Skeletal muscle satellite cell (primary cell): ENCODE measurements at regions not wholly inside any gene's neighbourhood (a gene's known extent, or its start where the extent isn't known, plus 50 kb on each side); places are given as distances from the start of the nearest gene placed in this dataset.

Experiments used
- H3K27me3 ChIP-seq: 2 replicates; pipeline ENCODE4 v1.7.0; 2013; ENCODE audit warnings: low read length; ENCODE audit not compliant: control insufficient read depth, insufficient read depth
- H3K36me3 ChIP-seq: 2 replicates; pipeline ENCODE4 v1.7.0; 2013; ENCODE audit warnings: mild to moderate bottlenecking, control low read depth, low read length; ENCODE audit not compliant: insufficient read depth
- H3K4me1 ChIP-seq: 2 replicates; pipeline ENCODE4 v1.7.0; 2013; ENCODE audit warnings: low read length; ENCODE audit not compliant: control insufficient read depth, insufficient read depth
- H3K4me2 ChIP-seq: 2 replicates; pipeline ENCODE4 v1.7.0; 2013; ENCODE audit warnings: mild to moderate bottlenecking, low read length
- H3K4me3 ChIP-seq: 2 replicates; pipeline ENCODE4 v1.7.0; 2013; ENCODE audit warnings: low read length
- H3K9ac ChIP-seq: 2 replicates; pipeline ENCODE4 v1.7.0; 2013; ENCODE audit warnings: mild to moderate bottlenecking, low read depth, low read length, moderate library complexity
- H3K9me3 ChIP-seq: replicated peaks from 2 replicates; pipeline ENCODE4 v1.7.0; 2013; ENCODE audit warnings: mild to moderate bottlenecking, control low read depth, low read length

DNA sequence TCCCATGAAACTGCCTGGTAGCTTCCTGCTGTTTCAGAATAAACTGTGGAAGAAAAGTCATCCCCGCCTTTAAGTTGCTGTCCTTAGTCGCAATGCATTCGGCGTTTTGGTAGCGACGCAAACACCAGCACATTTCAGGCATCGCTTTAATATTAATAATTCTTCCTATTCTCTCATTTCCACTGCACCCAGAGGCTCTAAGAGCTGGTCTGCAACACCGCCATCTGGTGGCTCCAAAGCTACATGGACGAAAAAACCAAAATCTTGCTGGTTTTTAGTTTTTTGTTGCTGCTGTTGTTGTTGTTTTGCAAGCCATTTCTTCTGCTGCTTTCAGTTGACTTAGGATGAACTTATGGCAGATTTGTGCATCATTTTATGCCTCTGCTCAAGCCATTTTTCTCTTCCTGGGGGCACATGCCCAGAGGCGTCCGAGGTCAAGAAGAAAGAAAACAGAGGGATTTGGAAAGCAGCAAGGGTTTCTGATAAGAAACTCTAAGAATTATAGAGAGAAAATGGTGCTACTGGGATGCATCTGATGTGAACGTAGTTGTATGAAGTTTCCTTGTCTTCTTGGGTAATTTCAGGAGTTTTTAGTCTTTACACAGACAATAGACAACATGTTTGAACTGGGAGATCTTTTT is 345.4 kb upstream of the KIRREL3 start:
- no peak overlapping the region for H3K9ac ChIP-seq
- H3K36me3 ChIP-seq, result no peaks in the 10 kb centered on the region
- no peak overlapping the region for H3K4me2 ChIP-seq
- H3K4me1 ChIP-seq, result no peaks in the 10 kb centered on the region
- peaks cover 14% of the 10 kb centered on the region for H3K27me3 ChIP-seq
- H3K9me3 ChIP-seq, result no peaks in the 10 kb centered on the region
- H3K4me3 ChIP-seq, result no peak overlapping the region

DNA sequence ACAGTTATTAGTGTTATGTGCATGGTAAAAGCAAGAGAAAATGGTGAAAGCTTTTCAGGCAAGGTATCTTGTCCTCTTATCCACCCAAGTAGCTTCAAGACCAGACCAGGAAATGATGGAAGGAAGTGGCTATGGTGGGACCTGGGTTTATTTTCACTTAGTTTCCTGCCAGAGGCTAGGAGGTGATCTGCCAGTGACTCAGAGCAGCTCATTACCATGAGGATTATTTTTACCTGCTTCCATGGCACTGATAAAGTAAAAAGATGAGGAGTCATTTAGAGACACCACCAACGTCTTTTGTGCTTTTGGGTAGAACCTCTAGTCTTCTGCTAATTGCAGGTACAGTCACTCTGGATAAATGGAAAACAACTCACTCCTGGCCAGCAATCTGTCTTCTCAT is 339.9 kb upstream of the KIRREL3 start:
- H3K4me2 ChIP-seq, result no peak overlapping the region
- no peaks in the 10 kb centered on the region for H3K4me1 ChIP-seq
- H3K9ac ChIP-seq, result no peak overlapping the region
- H3K9me3 ChIP-seq, result no peaks in the 10 kb centered on the region
- H3K36me3 ChIP-seq, result no peaks in the 10 kb centered on the region
- peaks cover 12% of the 10 kb centered on the region for H3K27me3 ChIP-seq
- H3K4me3 ChIP-seq, result no peak overlapping the region

DNA sequence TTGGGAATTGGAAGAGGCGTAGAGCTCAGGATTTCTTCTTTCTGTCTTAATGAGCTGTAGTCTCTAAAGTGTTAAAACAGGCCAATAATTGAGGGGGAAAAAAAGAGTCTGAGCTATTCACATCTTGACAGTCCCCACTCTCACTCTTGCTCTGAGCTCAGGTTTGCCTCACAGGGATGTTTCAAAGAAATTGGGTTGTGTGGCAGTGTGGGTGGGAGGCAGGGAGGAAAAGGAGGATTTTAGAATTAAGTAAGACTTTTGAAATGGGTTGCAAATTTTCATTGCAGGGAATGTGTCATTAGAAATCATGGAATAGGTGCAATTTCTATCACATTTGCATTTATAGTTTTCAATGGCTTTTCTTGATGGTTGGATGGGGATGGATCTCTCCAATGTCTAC is 338.8 kb upstream of the KIRREL3 start:
- H3K4me2 ChIP-seq, result no peak overlapping the region
- H3K9ac ChIP-seq, result no peak overlapping the region
- no peaks in the 10 kb centered on the region for H3K36me3 ChIP-seq
- H3K27me3 ChIP-seq, result peaks cover 12% of the 10 kb centered on the region
- no peak overlapping the region for H3K4me3 ChIP-seq
- no peaks in the 10 kb centered on the region for H3K4me1 ChIP-seq
- no peaks in the 10 kb centered on the region for H3K9me3 ChIP-seq

DNA sequence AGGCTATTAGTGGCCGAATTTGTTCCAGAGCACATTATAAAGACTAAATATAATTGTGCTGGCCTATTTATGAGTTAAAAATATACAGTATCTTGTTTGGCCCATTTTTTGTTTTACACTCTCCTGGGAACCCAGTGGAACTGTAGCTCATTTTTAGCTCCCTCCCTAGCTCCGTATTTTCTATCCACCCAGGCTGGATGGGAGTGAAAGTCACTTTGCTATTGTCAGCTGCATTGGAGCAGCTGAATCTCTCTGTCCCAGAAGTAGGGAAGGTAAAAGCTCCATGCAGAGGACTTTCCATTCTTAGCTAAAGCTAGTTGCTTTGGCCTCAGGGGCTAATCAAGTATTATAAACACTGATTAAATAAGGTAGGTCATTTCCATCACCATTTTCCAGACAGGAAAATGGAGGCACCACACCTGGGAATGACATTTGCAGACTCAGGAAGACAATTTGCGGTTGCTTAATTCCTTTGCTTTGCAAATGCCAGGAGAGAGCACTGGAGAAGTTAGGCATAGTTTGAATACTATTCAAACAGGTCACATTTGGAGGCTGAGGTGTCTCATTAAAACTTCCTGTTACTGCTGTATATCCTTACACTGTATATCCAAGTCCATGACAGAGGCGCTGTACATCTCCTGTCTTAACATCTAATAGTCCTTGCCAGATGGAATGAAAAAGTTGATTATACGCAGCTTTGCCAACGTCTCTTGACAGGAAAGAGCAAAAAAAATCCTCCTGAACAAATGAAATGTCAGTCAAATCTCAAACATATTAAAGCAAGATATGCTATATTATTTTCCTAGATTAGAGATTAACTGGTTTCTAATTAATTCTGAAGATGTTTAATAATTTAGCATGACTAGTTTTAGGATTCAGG is 338.1 kb upstream of the KIRREL3 start:
- peaks cover 10% of the 10 kb centered on the region for H3K27me3 ChIP-seq
- no peaks in the 10 kb centered on the region for H3K4me1 ChIP-seq
- H3K36me3 ChIP-seq, result no peaks in the 10 kb centered on the region
- no peak overlapping the region for H3K9ac ChIP-seq
- H3K4me3 ChIP-seq, result no peak overlapping the region
- no peak overlapping the region for H3K4me2 ChIP-seq
- no peaks in the 10 kb centered on the region for H3K9me3 ChIP-seq

DNA sequence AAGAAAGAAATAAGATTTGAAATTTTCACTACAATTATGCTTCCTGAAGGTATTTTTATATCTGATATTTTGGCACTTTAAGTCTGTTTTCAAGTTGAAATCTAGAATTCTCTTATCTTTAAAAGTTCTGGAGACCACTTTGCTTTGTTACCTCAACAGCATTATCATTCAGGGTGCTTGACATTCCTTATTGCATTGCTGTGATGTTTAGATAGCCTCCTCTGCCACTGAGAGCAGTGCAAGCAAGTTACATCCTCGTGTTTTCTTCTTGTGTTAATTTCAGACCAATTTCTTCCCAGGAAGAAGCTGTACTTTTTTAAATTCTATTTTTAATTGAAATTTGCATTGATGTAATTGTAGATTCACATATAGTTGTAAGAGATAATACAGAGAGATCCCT is 333.9 kb upstream of the KIRREL3 start:
- Histone ChIP-seq H3K4me2 (no peak overlapping the region), H3K9me3 (no peaks in the 10 kb centered on the region), H3K4me1 (no peaks in the 10 kb centered on the region), H3K4me3 (no peak overlapping the region), H3K9ac (no peak overlapping the region), H3K27me3 (no peaks in the 10 kb centered on the region), H3K36me3 (no peaks in the 10 kb centered on the region)

DNA sequence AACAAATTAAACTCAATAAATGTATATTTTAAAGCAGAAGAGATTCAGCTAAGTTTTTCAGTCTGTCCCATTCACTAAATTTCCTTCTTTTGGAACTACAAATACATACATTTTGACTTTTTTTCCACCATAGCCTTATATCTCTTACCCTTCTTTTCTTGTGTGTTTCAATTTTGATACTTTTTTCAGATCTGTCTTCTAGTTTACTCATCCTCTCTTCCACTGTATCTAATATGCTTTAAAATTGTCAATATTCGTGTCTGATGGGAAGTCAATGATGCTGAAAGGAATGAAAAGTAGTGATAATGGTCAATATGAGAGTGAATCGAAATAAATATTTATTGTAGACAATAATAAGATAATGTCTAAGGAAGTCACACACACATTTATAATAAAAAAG is 332.3 kb upstream of the KIRREL3 start:
- Histone ChIP-seq H3K36me3 (no peaks in the 10 kb centered on the region), H3K4me2 (no peak overlapping the region), H3K9ac (no peak overlapping the region), H3K27me3 (no peaks in the 10 kb centered on the region), H3K4me1 (no peaks in the 10 kb centered on the region), H3K9me3 (no peaks in the 10 kb centered on the region), H3K4me3 (no peak overlapping the region)

DNA sequence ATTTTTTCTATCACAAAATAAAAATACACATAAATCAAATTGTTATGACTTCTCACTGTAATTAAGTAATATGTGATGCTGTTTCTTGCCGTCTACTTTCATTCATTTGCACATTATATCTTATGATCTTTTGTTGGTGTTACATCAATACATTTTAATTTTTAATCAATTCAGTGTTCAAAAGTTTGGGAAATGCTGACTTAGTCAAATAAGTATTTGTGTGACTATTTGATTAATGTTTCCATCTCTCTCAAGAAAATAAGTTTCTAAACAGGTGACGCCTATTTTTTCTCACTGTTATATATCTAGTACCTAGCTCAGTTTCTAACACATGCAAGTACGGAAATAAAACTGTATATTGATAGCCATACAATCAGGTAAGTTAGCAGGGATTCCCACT is 329.5 kb upstream of the KIRREL3 start:
- no peaks in the 10 kb centered on the region for H3K9me3 ChIP-seq
- H3K4me1 ChIP-seq, result no peaks in the 10 kb centered on the region
- H3K36me3 ChIP-seq, result no peaks in the 10 kb centered on the region
- no peak overlapping the region for H3K4me2 ChIP-seq
- no peak overlapping the region for H3K4me3 ChIP-seq
- no peak overlapping the region for H3K9ac ChIP-seq
- no peaks in the 10 kb centered on the region for H3K27me3 ChIP-seq

DNA sequence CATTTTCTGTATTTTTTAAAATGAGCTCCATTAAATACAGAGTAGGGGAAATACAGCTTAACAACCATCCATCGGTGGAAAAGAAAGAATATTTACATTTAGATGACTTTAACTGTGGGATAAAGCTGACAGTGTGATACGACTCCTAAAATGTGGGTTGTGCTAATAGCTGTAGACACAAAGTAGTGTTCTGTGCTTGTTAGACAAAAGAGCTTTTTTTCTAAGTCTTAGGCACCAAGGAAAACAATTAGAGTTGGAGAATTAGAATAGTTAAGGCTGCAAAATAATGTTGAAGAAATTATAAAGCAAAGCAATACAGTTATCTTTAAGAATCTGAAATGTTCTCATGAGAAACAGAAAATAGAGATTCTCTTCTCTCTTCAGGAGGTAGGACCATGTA is 307.7 kb upstream of the KIRREL3 start:
- no peaks in the 10 kb centered on the region for H3K9me3 ChIP-seq
- no peak overlapping the region for H3K4me2 ChIP-seq
- no peak overlapping the region for H3K4me3 ChIP-seq
- H3K9ac ChIP-seq, result no peak overlapping the region
- H3K36me3 ChIP-seq, result no peaks in the 10 kb centered on the region
- peaks cover 12% of the 10 kb centered on the region for H3K27me3 ChIP-seq
- H3K4me1 ChIP-seq, result no peaks in the 10 kb centered on the region

DNA sequence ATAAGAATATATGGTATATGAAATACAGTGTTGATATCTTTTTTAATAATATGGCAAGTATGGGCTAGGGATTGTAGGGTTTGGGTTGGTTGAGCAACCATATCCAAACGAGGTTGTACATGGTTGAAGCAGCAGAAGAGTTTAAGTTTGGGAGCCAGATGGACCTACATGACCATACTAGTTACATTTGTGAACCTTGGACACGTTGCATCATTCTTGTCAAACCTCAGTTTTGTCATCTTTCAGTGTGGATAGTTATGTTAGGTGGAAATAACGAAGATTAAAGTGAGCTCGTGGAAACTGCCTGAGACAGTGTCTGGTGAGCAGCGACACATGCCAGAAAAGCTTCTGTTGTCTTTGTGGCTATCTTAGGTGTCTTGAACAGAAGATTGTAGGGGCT is 307.1 kb upstream of the KIRREL3 start:
- H3K4me1 ChIP-seq, result no peaks in the 10 kb centered on the region
- H3K36me3 ChIP-seq, result no peaks in the 10 kb centered on the region
- no peak overlapping the region for H3K9ac ChIP-seq
- H3K4me2 ChIP-seq, result no peak overlapping the region
- no peak overlapping the region for H3K4me3 ChIP-seq
- peaks cover 12% of the 10 kb centered on the region for H3K27me3 ChIP-seq
- H3K9me3 ChIP-seq, result no peaks in the 10 kb centered on the region

DNA sequence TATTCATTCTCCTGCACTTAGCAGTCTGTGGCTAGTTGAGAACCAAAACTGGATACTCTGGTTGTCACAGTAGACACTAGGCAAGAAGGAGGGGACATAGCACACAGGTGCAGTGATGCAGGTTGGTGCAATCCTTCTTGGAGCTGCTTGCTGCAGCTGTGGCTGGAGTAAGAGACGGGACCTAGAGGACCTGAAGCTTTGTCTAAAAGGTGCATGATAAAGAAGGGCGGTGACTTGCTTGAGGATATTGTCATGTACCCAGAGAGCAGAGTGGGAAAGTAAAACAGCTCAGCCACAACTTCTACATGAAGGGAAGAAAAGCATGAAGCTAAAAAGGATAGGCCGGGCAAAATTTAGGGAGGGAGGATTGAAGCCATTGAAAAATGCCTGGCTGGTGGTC is 304.1 kb upstream of the KIRREL3 start:
- no peaks in the 10 kb centered on the region for H3K4me1 ChIP-seq
- H3K9ac ChIP-seq, result no peak overlapping the region
- no peak overlapping the region for H3K4me2 ChIP-seq
- H3K4me3 ChIP-seq, result no peak overlapping the region
- H3K9me3 ChIP-seq, result no peaks in the 10 kb centered on the region
- no peaks in the 10 kb centered on the region for H3K36me3 ChIP-seq
- peaks cover 10% of the 10 kb centered on the region for H3K27me3 ChIP-seq

DNA sequence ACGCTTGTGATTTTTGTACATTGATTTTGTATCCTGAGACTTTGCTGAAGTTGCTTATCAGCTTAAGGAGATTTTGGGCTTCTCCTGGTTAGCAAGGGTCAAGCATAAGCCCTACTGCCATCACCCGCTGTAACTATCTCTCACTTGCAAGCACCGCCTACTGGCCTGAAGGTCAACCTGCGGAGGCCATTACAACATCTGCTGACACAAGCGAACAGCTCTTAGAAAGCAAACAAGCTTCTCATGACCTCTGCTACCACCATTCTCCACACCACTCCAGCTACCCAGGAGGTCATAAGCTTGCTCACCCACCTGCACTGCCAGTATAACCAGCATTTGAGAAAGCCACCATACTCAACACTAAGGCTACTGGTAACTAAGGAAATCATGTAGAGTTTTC is 288.4 kb upstream of the KIRREL3 start:
- Histone ChIP-seq H3K4me3 (no peak overlapping the region), H3K36me3 (no peaks in the 10 kb centered on the region), H3K4me2 (no peak overlapping the region), H3K27me3 (no peaks in the 10 kb centered on the region), H3K4me1 (no peaks in the 10 kb centered on the region), H3K9me3 (no peaks in the 10 kb centered on the region), H3K9ac (no peak overlapping the region)

DNA sequence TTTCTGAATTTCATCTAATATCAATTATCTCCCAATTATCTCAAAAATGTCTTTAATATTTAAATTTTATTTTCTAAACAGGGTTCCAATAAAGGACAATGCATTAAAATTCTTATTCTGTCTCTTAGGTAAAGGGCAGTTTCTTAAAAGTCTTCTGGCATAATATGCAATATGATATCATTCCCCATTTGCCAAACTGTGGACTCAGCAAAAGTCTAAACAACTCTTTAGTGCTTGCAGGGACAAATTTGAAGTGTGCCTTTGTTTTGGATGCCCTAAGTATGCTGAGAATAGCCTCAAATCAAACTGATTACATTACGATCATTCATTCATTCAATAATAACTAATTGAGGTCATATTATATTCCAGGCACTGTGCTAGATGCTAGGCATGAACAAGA is 281.0 kb upstream of the KIRREL3 start:
- no peak overlapping the region for H3K4me3 ChIP-seq
- H3K4me2 ChIP-seq, result no peak overlapping the region
- H3K4me1 ChIP-seq, result no peaks in the 10 kb centered on the region
- H3K9me3 ChIP-seq, result no peaks in the 10 kb centered on the region
- no peaks in the 10 kb centered on the region for H3K36me3 ChIP-seq
- H3K9ac ChIP-seq, result no peak overlapping the region
- no peaks in the 10 kb centered on the region for H3K27me3 ChIP-seq
